ENCODE measurements at regions not wholly inside any gene's neighbourhood (a gene's known extent, or its start where the extent isn't known, plus 50 kb on each side); places are given as distances from the start of the nearest gene placed in this dataset.
A peak's percentile ranks its signal among the peaks of the same experiment; 100 is the strongest.
"Not testable (repeated sequence)": the region's sequence is repeated elsewhere in the genome, so short reads cannot be mapped to it uniquely, and the experiment has no call there.

DNA sequence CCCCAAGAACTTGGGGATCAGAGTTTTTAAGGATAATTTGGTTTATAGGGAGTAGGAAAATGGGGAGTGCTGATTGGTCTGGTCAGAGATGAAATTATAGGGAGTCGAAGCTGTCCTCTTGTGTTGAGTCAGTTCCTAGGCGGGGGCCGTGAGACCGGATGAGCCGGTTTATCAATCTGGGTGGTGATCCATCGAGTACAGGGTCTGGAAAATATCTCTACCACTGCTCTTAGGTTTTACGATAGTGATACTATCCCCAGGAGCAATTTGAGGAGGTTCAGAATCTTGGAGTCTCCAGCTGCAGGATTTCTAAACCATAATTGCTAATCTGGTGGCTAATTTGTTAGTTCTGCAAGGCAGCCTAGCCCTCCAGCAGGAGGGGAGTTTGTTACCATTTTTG is 403.4 kb downstream of the CDH11 start:
- no peak for DNase-seq

DNA sequence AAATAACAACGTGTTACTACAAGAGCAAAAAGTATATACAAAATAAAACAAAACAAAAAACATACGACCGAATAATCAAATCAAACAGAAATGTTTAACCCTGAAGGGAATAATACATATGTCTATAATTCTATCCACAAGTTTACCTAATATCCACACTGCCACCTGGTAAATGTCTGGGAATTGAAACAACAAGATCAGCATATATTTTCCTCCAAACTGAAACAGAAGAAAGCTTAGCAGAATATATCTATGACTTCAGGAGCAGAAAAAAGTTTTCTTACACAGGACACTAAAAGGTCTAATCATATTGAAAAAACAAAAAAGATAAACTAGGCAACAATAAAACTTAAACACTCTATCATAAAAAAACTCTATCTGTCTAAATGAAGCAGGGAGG is 404.0 kb downstream of the CDH11 start:
- no peak for DNase-seq

GRCh38 chr16:64715624-64716023 is 406.2 kb downstream of the CDH11 start:
- DNase-seq, result no peak

GRCh38 chr16:64712026-64712425 is 409.8 kb downstream of the CDH11 start:
- DNase-seq, result peak; percentile 80

GRCh38 chr16:64711596-64711995 is 410.3 kb downstream of the CDH11 start:
- DNase-seq, result no peak

DNA sequence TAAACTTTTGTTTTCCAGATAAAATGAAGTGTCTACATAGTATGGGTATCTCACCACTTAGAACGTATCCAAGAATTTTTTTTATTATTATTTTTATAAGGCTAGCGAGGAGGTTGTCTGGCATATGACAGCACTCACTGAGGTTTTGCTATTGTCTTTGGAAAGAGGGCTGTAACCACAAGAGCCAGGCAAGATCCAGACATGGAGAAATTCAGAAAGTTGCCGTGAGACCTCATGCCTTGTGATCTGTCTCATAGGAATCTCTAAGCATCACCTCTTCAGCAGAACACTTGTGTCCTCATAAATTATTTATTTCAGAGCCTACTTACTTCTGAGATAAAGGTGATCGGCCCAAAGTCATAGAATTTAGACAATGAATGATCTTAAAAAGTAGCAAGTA is 410.8 kb downstream of the CDH11 start:
- peak; percentile 96 for DNase-seq

DNA sequence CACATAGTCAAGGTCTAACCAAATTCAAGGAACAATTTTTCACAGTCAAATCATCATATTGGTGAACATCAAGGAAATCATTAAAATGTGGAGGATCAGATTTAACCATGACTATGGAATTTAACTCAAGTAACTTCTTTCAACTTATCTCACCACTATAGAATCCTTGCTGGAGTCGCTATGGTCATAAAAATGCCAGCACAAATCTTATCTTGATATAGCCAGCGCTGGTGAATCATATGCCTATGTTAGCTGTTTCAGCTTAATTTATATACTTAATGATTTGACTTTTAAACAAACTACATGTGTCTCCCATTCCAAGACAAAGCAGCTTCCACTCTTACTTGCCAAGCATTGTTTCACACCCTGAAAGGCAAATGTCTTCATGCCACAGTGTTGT is 416.4 kb downstream of the CDH11 start:
- peak; percentile 53 for DNase-seq

GRCh38 chr16:64704386-64704785 is 417.5 kb downstream of the CDH11 start:
- no peak for DNase-seq

DNA sequence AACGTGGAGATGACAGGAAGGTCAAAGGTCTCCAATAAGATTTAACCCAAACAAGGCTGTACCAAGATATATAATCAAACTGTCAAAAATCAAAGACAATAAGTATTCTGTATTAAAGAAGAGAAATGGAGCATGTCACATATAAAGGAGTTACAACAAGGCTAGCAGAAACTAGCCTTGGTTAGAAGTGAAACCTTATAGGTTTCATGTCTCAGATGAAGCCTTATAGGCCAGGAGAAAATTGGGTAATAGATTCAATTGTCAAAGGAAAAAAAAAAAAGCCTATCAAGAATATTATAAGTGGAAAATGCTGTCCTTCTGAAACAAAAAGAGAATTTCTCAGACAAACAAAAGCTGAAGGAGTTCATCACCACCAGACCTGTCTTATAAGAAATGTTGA is 419.4 kb downstream of the CDH11 start:
- no peak for DNase-seq

DNA sequence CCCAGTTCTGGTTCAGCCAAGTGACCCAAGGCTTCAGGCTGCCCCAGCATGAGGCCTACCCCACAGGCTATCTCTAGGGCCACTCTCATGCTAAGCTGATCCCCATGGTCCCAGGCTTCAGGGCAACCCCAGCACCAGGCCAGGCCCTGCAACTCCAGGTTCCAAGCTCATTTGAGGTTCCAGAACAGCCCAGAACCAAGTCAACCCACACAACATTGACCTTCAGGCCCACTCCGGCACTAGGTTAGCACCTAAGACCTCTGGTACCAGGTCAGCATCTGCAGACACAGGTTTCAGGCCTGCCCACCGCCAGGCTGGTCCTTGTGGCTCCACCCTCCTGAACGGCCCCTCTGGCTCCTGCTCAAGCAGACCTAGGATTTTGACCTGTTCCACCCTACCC is 421.2 kb downstream of the CDH11 start:
- no peak for DNase-seq

DNA sequence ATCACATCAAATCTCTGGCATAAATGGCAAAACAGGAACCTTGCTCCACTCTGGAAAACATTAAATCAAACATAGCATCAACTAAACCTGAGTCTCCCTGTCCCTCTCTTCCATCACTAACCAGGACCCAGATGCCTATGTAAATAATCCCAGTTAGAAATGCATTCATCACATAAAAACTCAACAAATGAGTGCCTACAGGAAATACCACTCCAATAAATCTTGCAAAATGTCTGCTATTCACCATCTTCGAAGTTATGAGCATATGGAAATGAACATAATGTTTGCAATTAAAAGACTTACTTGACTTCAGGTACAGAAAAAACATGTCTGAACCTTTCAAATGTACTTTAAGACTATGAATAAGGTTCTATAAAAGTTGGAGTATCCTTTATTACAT is 425.0 kb downstream of the CDH11 start:
- DNase-seq, result peak; percentile 40

DNA sequence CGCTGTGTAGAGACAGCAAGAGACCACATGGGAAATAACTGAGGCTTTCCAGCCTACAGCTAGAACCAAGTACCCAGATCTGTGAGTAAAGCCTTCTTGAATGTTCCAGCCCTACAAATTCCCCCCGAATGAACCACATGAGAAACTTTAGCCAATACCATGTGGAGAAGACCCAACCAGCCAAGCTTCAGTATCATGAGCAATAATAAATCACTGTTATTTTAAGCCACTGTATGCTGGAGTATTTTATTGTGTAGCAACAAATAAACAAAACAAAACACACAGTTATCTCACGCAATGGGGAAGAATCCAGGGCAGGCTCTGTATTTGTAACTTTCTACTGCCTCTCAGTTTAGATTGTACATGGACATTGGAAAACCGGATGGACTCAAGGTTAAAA is 426.2 kb downstream of the CDH11 start:
- DNase-seq, result no peak

GRCh38 chr16:64693946-64694345 is 427.9 kb downstream of the CDH11 start:
- no peak for DNase-seq

DNA sequence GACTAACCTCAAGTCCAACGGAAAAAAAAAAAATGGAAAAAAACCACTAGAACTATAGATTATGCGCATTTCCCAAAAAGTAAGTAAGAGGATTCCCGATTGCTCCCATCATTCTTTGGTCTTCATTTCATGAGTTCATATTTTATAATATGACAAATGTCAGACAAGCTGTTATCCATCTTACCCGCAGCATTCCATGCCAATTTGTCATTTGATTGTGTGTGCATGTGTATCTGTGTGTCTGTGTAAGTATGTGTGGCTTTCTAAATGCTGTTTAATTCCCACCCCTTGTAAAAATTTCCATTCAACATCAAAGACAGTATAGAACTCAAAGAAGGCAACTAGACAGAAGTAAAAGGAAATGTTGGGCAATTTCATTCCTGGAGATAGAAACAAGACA is 434.1 kb downstream of the CDH11 start:
- peak; percentile 51 for DNase-seq

DNA sequence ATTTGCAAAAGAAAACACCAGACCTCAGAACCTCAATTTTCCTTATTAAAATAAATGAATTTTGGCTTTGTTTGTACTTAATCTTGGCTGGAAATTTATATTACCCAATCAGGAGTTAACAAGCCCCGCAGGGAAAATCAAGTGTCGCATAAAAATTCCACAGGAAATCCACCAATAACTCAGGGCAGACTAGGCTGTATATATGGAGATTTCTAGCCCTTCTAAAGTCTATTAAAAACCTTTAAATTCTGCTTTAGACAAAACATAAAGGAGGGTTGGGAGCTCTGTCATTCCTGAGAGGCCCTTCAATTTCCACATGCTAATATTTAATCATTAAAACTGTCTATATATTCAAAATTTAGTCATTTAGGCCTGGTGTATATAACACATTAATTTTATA is 434.7 kb downstream of the CDH11 start:
- DNase-seq, result no peak

DNA sequence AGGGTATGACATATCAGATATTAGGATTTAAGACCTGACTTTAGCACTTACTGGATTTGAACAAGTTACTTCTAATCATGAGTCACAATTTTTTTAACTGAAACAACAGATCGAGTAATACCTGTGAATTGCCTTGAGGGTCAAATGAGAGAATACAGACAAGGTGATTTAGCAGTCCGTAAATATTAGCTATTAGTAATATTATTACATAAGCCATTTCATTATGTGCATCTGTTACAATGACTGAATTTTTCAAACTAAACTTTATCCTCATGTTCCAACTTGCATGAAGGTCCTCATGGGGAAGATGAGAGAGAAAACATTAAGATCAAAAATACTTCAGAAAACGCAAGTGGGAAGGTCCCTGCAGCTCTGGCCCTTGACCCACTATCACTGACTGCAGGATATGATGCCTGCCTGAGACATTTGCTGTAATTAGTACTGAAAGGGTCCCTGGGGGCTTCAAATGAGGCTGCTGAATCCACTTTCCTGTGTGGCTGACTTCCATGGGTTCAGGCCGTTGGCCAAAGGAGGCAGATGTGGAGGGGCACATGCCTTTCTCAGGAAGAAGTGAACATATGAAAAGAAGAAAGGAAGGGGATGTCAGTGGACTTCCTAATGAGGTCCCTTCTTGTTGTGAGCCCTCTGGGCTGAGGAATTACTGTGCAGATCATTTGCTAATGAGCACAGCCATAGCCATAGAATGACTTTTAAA is 441.7 kb downstream of the CDH11 start:
- DNase-seq, result no peak

GRCh38 chr16:64669573-64669972 is 452.3 kb downstream of the CDH11 start:
- no peak for DNase-seq

GRCh38 chr16:64667334-64667877 is 454.5 kb downstream of the CDH11 start:
- no peak for DNase-seq

DNA sequence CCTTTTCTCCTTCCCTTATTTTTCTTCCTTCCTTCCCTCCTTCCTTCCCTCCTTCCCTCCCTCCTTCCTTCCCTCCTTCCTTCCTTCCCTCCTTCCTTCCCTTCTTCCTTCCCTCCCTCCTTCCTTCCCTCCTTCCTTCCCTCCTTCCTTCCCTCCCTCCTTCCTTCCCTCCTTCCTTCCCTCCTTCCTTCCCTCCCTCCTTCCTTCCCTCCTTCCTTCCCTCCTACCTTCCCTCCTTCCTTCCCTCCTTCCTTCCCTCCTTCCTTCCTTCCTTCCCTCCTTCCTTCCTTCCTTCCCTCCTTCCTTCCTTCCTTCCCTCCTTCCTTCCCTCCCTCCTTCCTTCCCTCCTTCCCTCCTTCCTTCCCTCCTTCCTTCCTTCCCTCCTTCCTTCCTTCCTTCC is 459.6 kb downstream of the CDH11 start:
- not testable (repeated sequence) for DNase-seq

DNA sequence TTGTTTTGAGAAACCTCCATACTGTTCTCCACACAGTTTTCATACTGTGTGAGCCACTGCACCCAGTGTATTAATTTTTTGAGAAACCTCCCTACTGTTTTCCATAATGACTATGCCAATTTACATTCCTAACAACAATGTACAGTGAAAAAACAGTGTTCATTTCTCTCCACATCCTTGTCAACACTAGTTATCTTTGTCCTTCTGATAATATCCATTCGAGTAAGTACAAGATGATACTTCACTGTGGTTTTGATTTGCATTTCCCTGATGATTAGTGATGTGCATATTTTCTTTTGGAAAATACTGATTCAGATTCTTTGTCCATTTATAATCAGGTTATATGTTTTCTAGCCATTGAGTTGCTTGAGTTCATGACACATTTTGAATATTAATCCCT is 462.0 kb downstream of the CDH11 start:
- DNase-seq, result peak; percentile 25

- DNase-seq, result peak; percentile 90
These were observed 464.4 kb downstream of the CDH11 start for GRCh38 chr16:64657316-64658011.

DNA sequence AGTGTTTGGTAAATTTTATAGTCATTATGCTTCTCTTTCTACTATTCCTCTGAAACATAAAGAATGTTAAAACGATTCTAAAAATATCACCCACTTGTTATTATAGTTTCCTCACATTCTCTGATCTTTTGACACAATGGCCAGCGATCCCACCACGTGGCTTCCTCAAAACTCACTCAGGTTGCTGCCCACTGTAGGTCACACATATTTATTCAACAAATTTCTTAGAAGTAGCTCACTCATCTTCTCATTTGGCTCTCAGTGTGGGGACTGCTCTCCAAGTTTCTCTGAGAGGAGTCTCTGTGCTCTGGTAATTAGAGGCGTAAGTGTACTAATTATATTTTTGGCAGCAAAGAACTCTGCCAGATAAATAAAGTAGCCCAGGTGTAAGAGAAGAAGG is 465.4 kb downstream of the CDH11 start:
- peak; percentile 38 for DNase-seq

DNA sequence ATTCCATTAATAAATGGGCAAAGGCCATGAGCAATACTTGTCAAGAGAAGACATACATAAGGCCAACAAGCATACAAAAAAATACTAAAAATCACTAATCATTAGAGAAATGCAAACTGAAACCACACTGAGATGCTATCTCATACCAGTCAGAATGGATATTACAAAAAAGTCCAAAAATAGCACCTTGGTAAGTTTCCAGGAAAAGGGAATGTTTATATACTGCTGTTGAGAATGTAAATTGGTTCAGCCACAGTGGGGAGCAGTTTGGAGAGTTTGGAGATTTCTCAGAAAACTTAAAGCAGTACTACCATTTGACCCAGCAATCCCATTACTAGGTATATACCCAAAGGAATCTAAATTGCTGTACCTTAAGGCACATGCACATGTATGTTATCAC is 467.7 kb downstream of the CDH11 start:
- peak; percentile 92 for DNase-seq

GRCh38 chr16:64648282-64648681 is 473.6 kb downstream of the CDH11 start:
- DNase-seq, result no peak
